ENCODE measurements at regions not wholly inside any gene's neighbourhood (a gene's known extent, or its start where the extent isn't known, plus 50 kb on each side); places are given as distances from the start of the nearest gene placed in this dataset.

DNA sequence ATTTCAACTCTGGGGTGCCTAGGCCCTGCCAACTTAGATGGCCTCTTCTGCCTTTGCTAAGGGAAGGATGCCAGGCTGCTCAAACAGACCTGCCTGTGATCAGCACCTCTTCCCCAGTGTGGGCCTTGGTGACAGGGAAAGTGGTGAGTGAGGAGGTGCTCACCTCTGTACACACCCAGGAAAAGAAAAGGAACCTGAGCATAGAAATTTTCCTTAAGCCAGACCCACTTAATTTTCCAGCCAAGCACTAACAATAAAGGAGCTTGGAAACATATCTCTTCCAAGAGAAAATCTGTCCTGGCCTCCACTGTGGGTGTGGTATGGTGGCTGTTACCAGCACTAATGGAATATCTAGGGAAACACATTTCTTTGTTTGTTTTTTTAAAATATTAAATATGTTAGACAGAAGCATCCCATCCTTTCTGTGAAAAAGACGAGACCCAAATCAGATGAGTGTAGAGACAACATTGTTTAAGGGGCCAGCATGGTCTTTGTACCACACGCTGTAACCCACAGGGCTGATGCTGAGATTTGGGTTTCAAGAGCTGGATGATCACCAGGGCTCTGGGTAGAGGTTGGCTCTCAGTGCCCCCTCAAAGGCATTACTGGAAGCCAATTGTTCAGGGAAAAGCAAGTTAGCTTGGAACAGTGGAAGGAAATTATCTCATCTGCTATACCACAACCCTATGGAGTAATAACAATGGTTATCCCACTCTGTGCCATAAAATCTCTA is 472.2 kb downstream of the INSC start:
- no peak for DNase-seq

DNA sequence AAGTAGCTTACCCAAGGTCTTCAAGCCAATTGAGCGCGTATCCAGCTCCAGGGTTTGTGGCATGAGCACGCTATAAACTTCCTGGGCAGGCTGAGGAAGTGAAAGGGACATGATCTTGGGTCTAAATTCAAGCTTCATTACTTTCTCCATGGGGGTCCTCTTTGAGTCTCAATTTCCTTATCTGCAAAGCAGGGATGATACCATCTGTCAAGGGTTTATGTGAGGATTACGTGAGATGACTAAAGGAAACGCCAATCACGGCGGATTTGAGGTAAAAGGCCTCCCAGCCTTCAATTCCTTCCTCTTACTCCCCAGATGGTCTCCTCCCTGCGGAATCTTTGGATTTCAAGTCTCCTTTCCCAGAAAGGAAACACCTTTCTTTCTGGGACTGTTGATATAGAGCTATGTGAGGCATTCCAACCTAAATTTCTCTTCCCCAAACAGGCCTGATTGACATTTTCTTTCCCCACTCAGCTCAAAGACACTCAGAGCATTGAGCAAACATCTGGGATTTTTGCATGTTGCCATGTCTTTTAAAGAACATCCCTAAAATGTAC is 474.4 kb downstream of the INSC start:
- no peak for DNase-seq

DNA sequence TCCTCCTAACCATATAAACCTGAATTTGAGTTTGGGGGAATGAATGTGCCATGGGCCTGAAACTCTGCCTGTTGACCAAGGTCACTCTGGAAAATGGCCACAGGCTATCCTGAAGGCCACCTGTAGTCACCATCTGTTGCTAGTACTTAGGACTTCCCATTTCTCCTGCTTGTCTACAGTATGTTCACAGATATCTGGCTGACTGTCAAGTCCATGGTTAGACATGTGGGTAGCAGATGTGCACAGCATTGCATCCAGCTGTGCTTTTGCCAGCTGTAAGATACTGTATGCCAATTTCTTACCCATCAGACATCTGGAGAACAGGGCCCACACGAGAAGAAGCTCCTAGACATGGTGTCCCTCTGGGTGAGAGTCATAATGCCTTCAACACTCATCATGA is 475.4 kb downstream of the INSC start:
- DNase-seq, result no peak

DNA sequence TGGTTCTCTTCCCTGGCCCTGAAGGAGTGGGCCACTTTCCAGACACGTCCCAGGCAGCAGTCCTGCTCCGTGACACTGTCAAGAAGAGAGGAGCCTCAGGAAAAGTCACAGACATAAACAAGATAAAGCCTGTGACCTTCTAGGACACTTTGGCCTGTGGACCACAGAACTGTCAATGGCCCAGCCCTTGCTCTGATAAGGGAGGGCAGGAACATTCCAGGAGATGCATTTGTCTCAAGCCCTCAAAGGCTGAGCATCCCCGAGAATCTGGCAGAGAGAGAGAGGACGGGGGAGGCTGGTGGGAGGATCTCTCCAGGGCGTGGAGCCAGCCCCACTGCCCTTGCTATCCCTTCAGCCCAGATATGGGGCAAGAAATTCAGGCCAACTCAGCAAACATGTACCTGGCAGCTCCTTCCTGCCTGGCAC is 476.4 kb downstream of the INSC start:
- DNase-seq, result no peak

DNA sequence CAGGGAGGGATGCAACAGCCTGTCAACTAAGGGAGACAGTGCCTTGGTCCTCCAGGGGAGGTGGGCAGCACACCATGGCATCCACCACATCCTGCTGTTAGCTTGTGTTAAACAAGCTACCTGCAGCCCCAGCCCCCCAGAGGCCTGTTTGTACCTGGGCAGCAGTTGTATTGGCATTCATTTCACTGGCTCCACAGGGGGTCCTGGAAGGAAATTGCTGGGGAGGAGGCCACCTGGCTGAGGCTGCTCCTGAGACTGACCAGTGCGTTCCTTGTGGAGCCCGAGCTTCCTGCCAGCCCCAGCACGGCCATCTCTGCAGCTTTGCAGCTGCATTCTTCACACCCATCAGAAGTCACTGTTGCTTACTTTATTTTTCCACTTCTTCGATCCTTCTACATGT is 479.9 kb downstream of the INSC start:
- no peak for DNase-seq

DNA sequence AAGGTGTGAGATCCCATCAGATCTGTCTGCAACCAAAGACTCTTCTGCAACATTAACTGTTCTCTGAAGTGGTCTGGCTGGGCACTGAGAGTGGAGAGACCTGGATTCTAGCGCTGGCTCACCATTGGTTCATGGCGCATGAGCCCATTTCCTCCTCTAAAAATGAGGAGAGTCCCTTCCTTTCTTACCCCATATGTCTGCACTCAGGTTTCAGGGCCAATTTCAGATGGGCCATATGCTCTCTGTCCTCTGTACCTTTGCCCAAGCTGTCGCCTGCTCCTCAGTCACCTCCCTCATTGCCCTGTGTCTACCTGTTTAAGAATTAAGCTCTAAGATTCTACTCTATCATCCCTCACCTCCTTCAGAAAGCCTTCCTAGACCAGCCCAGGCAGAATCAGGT is 484.7 kb downstream of the INSC start:
- no peak for DNase-seq

DNA sequence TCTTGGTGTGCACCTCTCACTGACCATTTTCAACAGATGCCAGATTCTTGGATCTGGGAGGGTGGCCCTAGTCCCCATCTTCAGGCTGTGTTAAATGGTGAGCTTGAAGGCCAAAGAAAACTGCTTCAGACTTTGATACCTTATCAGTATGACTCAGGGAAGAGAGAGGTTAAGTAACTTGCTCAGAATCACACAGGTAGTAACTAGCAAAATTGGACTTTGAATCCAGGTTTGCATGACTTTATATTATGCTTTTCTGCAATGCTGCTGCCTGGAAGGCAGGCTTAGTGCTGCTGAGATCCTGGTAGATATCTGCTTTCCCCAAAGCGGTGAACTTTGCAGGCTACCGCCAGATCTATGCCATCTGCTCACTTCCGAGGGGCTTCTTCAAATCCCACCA is 487.3 kb downstream of the INSC start:
- no peak for DNase-seq

DNA sequence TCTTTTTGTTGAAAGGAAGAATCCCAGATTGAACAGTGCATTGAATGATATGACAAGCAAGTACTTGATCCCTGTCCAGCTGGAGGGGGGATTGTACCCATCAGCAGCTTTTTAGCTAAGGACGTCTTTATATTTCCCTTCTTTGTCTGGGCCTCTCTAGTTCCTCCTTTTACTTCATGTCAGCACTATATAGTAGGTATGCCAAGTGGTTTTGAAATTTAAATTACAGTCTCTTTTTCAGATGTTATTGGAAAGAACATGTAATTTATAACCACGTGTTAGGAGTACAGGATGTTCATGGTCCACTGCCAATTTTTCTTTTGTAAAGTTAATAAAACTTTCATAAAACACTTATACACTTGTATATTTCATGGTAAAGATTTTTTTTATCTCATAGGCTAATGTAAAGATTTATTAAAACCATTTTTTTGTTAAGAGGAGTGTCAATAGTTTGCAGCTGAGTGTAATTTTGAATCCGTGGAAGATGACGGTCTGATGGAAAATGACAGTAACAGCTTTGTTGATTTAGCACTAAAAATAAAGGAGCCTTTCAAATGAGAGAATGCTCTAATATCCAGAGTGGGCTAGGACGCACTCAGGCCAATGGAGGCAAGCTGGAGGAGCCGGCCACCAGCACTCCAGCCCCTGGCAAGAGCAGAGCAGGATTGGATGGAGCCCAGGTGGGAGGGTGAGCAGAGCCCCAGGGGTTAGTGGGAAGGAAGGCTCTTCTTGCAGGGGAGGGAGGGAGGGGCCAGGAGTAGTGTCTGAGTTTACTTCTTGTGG is 488.3 kb downstream of the INSC start:
- DNase-seq, result no peak

DNA sequence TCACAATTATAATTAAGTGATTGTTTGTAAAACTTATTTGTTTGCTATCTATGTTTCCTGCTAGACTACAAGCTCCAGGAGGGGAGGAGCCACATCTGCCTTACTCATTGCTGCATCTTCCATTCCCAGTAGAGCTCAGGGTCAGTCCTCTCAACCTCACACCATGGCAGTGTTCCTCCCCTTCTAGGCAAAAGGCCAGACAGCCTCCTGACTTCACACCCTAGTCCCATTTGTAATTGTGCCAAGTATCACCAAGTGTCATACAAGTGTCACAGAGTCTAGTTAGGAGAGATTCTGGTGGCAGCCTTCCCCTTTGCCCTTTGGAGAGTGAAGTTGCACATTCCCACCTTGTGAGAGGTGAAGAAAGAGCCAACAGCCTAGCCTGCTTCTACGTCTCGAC is 490.4 kb downstream of the INSC start:
- DNase-seq, result no peak

DNA sequence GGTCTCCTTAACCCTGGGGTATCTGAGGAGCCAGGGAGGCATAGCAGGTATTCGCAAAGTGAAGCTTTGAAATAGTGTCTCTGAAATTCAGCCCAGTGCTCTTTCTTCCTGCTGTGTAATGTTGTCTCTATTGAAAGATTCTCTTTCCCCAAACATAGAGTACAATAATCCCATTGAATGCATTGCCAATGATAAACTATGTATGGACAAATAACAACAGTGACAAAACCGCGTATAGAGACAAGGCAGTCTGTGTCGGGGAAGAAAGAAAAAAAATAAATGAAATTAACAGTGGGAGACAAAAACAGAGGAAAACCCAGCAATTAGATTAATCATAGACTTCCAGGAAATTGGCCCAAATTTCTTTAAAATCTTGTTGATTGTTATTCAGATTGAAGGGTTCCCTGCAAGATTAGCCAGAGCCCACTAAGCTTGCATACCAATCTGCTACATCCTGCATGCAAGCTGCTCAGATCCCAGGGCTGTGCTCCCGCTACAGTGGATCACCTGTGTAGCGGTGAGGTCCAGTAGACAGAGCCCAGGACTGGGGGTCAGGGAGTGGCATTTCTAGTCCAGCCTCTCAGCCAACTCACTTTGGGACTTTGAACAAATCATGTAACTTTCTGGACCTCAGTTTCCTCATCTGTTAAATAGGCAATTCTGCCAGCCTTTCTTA is 492.8 kb downstream of the INSC start:
- no peak for DNase-seq

DNA sequence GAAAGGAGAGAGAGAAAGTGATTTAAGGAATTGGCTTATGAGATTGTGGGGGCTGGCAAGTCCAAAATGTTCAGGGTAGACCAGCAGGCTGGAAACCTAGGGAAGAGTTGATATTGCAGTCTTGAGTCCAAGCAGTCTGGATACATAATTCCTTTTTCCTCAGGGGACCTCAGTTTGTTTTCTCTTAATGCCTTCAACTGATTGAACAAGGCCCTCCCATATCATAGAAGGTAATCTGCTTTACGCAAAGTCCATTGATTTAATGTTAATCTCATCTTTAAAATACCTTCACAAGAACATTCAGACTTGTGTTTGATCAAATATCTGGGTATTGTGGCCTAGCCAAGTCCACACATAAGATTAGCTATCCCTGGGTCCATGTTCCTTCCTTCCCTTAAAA is 494.7 kb downstream of the INSC start:
- no peak for DNase-seq

DNA sequence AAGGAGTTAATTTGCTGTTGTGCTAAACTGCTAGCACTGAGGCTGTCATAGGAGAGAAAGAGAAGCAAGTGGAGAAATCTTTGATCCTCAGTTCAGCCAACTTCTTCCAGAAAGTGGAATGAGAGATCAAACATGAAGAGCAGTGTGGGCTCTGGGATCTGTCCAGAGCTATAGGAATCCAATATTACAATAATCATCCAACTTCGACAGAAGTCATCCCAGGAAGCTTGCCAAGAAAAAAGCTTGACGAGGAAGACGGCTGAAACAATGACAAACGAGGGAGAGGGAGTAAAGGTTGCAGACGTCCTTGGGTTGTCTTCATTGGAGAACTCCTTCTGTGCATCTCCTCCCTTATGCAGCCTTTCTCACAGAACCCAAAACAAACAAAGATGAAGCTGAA is 496.2 kb downstream of the INSC start:
- DNase-seq, result no peak

DNA sequence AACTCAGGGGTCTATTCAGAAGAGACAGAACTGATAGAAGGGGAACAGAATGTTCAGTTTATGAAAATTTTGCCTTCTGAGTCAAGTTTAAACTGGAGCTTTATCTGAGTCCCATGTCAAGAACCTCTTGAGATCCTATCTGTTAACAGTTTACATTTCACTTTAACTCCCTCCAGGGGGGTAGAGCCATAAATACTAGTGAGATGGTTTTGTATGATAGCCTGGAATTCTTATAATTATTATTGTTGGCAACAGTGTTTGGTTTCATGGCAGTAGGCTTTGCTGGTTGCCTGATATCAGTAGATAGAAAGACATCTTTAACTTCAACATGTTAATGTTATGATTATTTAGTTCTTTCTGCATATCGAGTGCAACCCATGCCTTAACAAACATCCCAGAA is 498.5 kb downstream of the INSC start:
- no peak for DNase-seq

DNA sequence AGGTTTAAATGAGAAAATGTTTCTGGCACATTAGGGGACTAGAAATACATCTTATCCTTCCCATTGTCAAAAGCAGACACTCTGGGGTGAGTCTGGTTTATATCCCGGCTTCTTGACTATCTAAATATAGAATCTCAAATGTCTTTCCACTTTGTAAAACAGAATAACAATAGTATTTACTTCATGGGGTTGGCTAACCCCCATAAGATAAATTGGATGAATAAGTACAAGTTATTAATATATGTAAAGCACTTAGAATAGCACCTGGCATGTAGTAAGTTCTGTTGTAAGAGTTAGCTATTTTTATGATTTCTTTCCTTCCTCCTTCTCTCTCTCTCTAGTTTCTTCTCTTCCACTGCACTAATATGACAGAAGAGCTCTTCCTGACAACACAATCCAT is 499.1 kb downstream of the INSC start:
- DNase-seq, result no peak

DNA sequence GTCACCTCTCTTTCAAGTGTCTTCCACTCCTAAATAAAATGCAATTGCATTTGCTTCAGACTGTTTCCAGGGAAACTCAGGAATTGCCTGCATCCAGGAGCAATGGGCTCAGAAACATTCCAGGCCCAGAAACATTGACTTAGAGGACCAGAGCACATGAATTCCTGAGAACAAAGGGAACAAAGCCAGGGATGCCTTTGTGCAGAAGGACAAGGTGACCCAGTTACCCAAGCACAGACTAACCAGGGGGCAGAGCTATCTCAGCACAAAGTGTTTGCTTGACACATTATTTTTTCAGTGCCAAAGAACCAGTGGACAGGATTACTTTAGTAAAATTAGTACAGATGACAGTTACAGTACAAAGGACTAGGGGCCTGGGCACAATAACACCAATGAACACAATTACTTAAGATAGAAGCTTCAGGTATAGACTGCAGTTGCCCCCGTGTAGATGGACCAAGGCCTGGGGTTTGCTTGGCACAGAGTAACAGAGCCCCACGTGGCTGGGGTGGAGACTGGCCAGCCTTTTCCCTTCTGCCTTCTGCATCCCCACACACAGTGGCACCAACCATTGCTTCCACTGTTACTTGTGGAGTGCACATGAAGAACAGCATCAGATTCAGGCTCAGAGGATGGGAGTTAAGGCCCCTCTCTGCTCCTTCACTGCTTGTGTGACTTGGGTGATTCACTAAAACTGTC is 500.8 kb downstream of the INSC start:
- no peak for DNase-seq

DNA sequence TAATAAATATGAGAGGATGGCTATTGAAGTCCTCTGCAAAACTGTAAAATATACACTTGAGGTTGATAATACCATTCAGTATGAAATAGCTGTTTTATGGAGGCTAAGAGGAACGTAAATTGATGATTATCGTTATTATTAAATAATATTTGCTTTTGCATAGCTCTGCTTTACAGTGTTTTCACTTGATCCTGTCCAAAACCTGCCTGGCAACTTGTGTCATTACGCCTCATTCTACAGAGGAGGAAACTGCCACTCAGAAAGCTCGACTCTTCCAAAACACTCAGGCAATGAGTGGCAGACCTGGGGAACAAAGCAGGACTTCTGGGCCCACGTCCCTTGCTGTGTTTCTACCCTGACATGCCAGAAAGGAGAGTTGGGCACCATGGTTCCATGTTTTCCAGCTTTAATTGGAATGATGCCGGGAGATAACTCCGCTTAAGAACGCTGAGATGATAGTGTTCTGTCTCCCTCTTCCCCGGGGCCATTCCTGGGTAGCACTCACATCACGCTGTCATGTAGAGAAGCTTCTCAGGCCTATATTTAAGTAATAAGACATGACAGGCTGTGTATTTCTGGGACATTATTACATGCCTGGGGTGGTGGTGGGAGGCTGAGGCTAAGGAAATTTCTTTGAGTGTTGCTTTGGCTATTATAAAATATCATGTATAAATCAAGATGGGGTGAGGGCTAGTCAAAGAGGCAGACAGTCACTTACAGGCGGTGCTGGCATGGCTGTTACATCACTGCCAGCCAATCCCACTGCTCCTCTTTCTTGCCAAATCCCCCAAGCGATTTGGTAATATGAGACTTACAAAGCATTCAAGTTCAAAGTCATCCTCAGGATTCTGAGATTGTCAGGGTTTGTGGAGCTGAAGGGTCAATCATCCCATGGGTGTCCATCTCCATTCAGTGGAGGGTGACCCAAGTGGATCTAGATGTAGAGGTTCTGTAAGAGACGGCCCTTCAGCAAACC is 501.7 kb downstream of the INSC start:
- DNase-seq, result no peak

DNA sequence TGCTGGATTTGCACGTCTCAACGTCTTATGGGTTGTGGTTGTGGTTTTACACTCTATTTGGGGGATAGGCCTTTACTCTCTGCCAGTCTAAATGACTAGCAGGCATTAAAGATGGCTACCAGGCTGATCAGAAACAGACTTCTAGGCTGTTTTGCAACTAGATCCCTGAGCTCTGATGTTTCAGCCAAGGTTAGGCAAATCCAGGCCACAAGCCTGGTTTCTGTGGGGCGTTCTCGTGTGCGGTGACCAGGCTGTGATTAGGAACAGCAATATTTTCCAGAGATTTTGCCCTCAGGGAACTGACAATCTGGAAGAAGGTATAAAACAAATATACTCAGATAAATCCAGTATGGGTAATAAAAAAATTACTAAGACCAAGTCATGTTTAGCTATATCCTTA is 502.4 kb downstream of the INSC start:
- no peak for DNase-seq

DNA sequence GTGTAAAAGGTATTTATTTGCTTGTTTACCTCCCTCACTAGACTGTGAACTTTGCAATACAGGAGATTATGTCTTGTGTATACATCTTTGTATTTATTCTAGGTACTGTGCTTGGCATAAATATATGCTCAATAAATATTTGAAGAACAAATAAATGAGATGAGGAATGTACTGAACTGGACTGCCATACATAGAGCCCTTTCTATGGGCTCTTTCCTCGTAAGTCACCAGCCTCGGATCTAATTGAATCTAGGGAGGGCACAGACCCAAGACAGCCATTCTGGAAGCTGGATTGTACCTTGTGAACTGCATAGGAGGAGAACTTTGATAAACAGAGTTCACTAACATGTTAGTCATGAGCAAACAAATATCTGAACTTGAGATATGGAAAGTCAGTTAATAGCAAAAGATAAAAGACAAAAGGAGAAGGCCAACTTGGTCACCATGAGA is 503.9 kb downstream of the INSC start:
- DNase-seq, result no peak

DNA sequence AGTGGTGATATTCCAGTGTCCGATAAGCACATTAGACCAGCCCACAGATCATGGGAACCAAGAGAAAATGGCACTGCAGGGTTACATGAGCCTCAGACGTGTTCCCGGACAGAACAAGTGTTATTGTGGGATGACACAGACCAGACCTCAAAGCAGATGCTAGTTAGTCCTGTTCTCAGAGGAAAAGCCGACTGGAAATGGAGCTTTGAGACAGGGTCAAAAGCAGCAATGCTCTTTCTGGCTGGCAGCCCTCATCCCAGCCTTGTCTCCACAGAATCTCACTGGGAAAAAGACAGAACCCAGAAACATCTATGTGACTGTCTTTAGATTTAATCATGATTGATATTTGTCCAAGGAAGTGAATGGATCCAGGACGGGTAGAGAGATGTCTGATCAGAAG is 506.8 kb downstream of the INSC start:
- no peak for DNase-seq

DNA sequence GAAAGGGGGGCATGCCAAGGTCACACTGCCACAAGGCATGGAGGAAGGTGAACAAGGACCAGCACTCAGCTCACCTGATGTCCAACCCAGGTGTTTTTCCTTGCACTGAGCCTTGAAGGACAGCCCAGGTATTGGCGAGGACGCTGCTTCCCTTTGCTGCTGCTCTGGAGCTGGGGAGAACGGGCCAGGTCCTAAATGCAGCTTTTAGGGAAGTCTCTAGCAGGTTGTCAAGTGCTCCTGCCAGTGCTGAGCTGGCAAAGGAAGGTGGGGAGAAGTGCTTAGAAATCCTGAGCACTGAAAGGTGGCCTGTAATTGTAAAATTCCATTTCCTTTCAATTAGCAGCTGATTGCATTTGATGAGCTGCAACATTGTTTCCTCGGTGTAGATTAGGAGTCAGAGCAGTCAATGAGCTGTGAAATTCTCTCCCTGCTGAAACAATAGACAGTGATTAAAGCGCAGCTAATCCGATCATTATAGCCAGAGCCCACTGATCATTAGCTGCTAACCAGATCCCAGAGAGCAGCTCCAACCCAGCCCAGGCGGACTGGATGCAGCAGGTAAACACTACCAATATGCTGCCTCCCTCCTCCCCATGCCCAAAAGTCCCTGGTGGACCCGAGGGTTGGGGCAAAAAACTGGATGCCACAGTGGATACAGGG is 507.6 kb downstream of the INSC start:
- DNase-seq, result no peak

DNA sequence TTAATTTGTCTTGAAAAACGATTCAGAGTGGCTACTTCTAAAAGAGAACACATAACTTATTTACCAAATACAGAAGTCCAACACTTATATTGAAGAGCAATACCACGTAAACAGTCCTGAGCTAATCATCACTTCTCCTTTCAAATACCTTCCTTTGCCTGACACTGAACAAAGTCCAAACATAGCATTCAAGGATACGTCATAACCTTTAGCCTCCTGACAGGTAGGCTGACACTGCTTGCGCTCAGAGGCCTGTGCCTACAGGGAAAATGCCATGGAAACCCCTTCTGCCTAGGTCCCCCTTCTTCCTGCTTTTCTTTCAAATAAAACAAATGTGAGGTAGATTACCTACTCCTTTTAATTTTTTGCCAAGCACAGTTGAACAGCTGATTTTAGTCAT is 510.0 kb downstream of the INSC start:
- DNase-seq, result no peak

Measured in SIG-M5 (cell line).